NCI-H1105 (cell line): ENCODE measurements at regions not wholly inside any gene's neighbourhood (a gene's known extent, or its start where the extent isn't known, plus 50 kb on each side); places are given as distances from the start of the nearest gene placed in this dataset.
"Not testable (repeated sequence)": the region's sequence is repeated elsewhere in the genome, so short reads cannot be mapped to it uniquely, and the experiment has no call there.

Source experiments
- DNase-seq: peaks from one replicate; lab custom pipeline; 2025; lab: John Stamatoyannopoulos, UW

- DNase-seq, result no peak
Observed at GRCh38 chr5:92695123-92696003, 885.7 kb downstream of the NR2F1-AS1 start.

- no peak for DNase-seq
Observed at GRCh38 chr5:92694067-92694466, 887.0 kb downstream of the NR2F1-AS1 start.

DNA sequence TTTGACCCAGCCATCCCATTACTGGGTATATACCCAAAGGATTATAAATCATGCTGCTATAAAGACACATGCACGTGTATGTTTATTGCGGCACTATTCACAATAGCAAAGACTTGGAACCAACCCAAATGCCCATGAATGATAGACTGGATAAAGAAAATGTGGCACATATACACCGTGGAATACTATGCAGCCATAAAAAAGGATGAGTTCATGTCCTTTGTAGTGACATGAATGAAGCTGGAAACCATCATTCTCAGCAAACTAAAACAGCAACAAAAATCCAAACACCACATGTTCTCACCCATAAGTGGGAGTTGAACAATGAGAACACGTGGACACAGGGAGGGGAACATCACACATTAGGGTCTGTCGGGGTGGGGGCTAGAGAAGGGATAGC is 889.1 kb downstream of the NR2F1-AS1 start:
- not testable (repeated sequence) for DNase-seq

DNA sequence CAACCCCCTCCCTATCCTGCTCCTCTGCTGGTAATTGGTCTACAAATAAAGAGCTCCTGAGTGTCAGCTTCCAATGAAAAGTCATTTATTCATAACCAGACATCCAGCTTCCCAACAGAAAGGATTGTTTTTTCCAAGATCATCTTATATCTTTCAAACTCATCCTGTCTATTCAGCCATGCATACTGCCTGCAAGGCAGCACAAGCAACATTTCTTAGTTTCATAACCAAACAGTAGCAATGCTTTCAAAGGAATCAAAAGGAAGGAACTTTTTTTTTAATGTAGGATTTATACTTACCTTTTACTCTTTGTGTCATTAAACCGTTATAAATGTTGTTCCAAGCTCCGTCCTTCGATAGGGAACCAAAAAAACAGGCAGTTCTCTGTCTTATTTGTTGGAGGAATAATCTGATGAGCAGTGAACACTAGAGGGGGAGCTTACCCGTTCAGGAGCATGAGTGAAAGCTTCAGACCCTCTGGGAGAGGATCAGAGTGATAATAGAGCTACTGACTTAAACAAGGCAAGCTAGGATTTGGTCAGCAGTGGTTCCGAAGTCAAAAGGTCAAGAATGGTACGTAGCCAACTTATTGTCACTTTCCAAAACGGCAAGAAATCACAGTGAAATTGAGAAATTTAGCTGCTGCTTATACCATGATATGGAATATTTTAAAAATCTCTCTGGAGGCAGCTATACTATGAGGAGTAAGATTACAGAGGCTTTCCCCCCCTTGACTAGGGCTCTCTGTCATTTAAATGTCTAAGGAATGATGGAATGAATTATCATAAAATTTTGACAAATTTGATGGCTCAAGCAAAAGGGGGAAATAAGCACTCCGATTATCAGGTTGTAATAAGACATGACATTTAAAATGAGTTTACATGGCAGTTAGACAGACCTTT is 892.9 kb downstream of the NR2F1-AS1 start:
- DNase-seq, result no peak

DNA sequence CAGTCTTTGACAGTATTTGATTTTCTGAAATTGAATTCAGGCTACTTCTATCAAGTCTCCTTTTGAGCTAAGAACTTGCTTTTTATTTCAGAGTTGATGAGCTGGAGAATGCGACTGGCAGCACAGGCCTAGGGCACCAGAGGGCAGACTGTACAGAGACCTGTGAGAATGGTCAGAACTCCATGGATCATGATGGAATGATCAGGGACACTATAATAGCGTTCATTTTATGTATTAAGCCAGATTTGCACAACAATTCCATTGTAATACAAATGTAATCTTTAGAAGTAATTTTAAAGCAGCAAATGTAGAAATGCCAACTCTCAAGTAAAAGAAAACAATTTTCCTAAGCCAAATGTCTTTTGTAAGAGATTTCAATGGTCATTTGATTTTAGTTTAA is 902.4 kb downstream of the NR2F1-AS1 start:
- DNase-seq, result no peak

- DNase-seq, result no peak
Observed at GRCh38 chr5:92676215-92677165, 904.5 kb downstream of the NR2F1-AS1 start.

- no peak for DNase-seq
Observed at GRCh38 chr5:92674321-92674720, 906.7 kb downstream of the NR2F1-AS1 start.

DNA sequence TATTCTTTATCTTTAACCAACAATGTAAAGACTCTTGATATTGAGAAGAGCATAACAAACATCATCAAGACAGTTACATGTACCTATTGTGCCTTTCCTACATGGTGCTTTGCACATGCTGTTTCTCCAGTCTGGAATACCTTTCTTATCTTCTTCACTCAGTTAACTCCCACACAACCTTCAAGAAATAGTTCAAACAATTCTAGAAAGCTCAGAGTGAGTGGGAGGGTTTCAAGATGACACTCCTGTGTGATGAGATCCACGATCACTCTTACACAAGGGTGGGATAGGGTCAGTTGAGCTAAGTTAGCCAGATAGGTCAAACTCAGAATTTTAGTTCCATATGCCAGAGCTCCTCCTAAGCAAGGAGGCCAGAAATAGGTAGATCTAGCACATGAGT is 915.5 kb downstream of the NR2F1-AS1 start:
- DNase-seq, result no peak

GRCh38 chr5:92662741-92663140 is 918.3 kb downstream of the NR2F1-AS1 start:
- DNase-seq, result no peak

- no peak for DNase-seq
Observed at GRCh38 chr5:92659246-92659645, 921.8 kb downstream of the NR2F1-AS1 start.

- not testable (repeated sequence) for DNase-seq
Observed at GRCh38 chr5:92654601-92655000, 926.4 kb downstream of the NR2F1-AS1 start.

DNA sequence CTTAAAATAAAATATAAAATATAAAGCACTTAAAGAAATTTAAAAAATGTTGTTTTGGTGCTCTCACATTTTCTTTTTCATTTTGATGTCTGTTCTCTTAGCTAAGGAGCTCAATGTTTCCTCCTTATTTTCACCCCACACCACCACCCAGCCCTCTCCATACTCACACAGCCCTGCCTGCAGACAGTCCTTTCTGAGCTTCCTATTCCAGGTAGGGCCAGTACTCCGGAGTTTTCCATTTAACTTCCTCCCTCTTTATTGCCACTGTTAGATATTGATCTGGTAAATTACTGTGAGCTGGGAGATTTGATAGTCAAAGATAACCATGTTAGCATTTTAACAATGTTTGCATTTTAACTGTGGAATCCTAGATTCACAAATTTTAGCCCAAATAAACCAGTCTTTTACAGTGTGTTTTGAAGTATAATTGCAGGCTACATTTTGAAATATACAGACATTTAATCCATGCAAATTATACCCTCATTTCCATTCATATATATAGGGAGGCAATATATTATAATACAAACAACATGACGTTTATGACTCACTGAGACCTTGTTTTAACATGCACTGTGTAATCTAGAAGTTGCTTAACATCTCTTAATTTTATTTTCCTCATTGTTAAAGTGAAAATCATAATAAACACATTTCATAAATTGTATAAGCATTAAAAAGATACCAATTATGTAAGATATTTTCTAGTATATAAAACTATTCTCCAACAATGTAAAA is 927.1 kb downstream of the NR2F1-AS1 start:
- no peak for DNase-seq

- no peak for DNase-seq
Observed at GRCh38 chr5:92652756-92653155, 928.3 kb downstream of the NR2F1-AS1 start.

- DNase-seq, result no peak
Observed at GRCh38 chr5:92644266-92644886, 936.6 kb downstream of the NR2F1-AS1 start.

DNA sequence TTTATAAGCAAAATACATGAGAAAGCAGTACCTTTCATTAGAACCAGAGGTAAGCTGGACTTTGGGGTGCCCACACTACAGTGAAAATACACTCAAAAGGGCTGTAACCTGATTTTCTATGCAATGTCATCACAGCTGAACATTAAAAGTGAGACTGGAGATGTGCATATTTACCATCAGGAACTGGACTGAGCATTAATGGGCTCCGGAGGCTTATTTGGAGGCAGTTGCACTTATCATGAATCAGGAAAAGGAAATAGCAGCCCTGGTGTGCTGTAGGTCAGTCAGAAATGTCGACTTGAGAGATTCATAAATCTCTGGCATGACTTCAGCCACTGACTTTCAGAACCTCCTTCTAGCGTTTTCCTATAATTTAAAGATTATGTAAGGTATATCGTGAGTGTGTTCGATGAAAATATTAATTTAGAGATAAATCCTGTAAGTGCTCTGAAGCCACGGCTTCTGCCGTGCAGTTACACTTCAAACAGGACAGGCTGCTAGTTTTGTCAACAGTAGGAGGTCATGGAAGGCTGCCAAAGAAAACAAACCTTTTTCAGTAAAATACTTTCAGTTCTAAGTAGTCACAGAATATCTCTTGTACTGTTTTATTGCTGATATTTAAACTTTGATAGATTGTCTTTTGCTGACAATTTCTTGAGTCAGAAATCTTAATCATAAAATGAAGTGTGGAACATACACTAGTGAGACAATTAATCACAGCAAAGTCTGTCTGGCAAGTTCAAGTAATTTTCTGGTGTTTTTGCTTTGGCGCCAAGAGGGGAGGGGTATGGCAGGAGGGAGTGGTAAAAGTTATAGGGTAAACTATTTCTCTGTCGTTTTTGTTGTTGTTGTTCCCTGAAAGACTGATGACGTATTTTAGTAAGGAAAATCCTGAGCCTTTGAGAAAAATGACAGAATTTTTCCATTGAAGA is 939.7 kb downstream of the NR2F1-AS1 start:
- peak; percentile 21 for DNase-seq

DNA sequence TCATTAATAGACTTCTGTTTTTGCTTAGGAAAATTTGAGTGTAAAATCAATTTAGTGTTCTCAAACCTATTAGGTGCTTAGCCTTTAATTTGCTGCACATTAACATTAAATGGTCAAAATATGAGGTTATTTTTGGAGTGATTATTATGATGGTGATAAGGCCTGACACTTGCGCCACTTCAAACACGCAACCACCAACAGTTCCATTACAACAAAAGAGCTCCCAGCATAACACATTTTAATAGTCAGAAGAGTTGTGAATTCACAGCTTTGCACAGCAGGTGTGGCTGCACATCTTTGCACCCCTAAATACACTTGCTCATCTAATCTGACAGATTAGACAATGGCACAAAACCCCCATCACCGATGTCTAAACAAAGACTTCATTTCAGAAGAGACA is 940.7 kb downstream of the NR2F1-AS1 start:
- DNase-seq, result no peak

- no peak for DNase-seq
Observed at GRCh38 chr5:92637960-92638359, 943.1 kb downstream of the NR2F1-AS1 start.

- DNase-seq, result no peak
Observed at GRCh38 chr5:92637247-92637646, 943.8 kb downstream of the NR2F1-AS1 start.

GRCh38 chr5:92635001-92635461 is 946.0 kb downstream of the NR2F1-AS1 start:
- peak; percentile 73 for DNase-seq
